Mucosa of rectum (tissue), 2 donors: ENCODE measurements at regions not wholly inside any gene's neighbourhood (a gene's known extent, or its start where the extent isn't known, plus 50 kb on each side); places are given as distances from the start of the nearest gene placed in this dataset.
"Not testable (repeated sequence)": the region's sequence is repeated elsewhere in the genome, so short reads cannot be mapped to it uniquely, and the experiment has no call there.

Experiments
- H3K27ac ChIP-seq, 2 donors: one replicate each; pipeline ENCODE4 v1.7.0; 2013; ENCODE audit warnings: inconsistent platforms in 2 of 2, low read depth in 2 of 2, low read length in 2 of 2
- H3K27me3 ChIP-seq, 2 donors: one replicate each; pipeline ENCODE4 v1.7.0; 2013; ENCODE audit warnings: low read length in 2 of 2; ENCODE audit not compliant: control insufficient read depth in 2 of 2, insufficient read depth in 2 of 2
- H3K36me3 ChIP-seq, 2 donors: one replicate each; pipeline ENCODE4 v1.7.0; 2013; ENCODE audit warnings: low read length in 2 of 2; ENCODE audit not compliant: control insufficient read depth in 2 of 2, insufficient read depth in 2 of 2
- H3K4me1 ChIP-seq, 2 donors: one replicate each; pipeline ENCODE4 v1.7.0; 2013; ENCODE audit warnings: low read length in 2 of 2, mild to moderate bottlenecking in 1 of 2; ENCODE audit not compliant: control insufficient read depth in 2 of 2, insufficient read depth in 2 of 2
- H3K4me3 ChIP-seq, 2 donors: one replicate each; pipeline ENCODE4 v1.7.0; 2013; ENCODE audit warnings: low read length in 2 of 2
- H3K9ac ChIP-seq, 2 donors: one replicate each; pipeline ENCODE4 v1.7.0; 2013; ENCODE audit warnings: low read length in 2 of 2, low read depth in 1 of 2, mild to moderate bottlenecking in 1 of 2
- H3K9me3 ChIP-seq, 2 donors: one replicate each; pipeline ENCODE4 v1.7.0; 2013; ENCODE audit warnings: low read length in 2 of 2; ENCODE audit not compliant: control insufficient read depth in 2 of 2
- donor health status: healthy.
- donor health status: Normal muscosa, but diverticular disease.

DNA sequence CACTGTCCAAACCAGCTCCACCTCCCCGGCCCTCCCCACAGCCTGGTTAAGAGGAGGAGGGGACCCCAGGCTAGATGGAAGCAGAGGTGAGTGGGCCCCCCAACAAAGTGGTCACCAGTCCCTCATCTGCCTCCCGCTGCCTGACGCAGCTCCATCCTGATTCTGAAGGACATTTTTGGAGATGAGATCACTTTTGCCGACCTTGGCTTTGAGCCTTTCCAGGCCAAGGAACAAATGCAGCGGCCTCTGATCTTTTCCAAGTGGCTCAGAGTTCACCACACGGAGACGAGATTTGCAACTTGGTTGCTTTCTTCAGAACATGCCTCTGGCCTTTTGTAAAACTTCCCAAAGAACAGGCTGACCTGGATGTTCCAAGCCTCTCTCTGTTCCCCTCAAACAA is 223.1 kb downstream of the NPHP4 start:
- peaks cover 3 to 4% of the 10 kb centered on the region in 2 donors for H3K27me3 ChIP-seq
- H3K27ac ChIP-seq = no peak overlapping the region
- H3K9ac ChIP-seq = no peak overlapping the region
- no peaks in the 10 kb centered on the region for H3K4me1 ChIP-seq
- H3K9me3 ChIP-seq = no peaks in the 10 kb centered on the region
- no peaks in the 10 kb centered on the region for H3K36me3 ChIP-seq
- H3K4me3 ChIP-seq = no peak overlapping the region

DNA sequence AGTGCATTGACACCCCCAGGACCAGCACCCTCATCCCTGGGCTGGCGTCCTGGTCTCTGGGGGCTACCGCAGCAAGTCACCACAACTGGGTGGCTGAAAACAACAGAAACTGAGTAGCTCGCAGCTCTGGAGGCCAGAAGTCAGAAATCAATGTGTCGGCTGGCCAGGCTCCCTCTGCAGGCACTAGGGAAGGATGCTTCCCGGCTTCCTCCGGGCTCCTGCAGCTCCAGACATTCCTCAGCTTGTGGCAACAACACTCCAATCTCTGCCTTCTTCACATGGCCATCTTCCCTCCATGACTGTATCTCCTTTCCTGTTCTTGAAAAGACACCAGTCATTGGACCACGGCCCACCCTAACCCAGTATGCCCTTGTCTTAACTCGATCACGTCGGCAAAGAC is 224.2 kb downstream of the NPHP4 start:
- no peaks in the 10 kb centered on the region for H3K9me3 ChIP-seq
- H3K9ac ChIP-seq = no peak overlapping the region
- no peak overlapping the region for H3K27ac ChIP-seq
- no peaks in the 10 kb centered on the region for H3K4me1 ChIP-seq
- H3K36me3 ChIP-seq = no peaks in the 10 kb centered on the region
- peaks cover 3 to 4% of the 10 kb centered on the region in 2 donors for H3K27me3 ChIP-seq
- no peak overlapping the region for H3K4me3 ChIP-seq

DNA sequence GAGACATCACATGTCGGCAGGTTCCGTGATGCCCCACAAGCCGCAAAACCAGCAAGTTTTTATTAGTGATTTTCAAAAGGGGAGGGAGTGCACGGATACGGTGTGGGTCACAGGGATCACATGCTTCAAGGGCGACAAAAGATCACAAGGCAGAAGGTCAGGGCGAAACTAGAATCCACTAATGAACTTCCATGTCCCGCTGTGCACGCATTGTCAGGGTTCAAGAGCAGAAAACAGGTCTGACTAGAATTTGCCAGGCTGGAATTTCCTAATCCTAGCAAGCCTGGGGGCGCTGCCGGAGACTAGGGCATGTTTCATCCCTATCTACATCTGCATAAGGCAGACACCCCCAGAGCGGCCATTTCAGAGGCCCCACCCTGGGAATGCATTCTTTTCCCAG is 225.2 kb downstream of the NPHP4 start:
- H3K27me3 ChIP-seq, H3K4me3 ChIP-seq, H3K36me3 ChIP-seq, H3K27ac ChIP-seq, H3K4me1 ChIP-seq, H3K9ac ChIP-seq, H3K9me3 ChIP-seq: not testable (repeated sequence)

DNA sequence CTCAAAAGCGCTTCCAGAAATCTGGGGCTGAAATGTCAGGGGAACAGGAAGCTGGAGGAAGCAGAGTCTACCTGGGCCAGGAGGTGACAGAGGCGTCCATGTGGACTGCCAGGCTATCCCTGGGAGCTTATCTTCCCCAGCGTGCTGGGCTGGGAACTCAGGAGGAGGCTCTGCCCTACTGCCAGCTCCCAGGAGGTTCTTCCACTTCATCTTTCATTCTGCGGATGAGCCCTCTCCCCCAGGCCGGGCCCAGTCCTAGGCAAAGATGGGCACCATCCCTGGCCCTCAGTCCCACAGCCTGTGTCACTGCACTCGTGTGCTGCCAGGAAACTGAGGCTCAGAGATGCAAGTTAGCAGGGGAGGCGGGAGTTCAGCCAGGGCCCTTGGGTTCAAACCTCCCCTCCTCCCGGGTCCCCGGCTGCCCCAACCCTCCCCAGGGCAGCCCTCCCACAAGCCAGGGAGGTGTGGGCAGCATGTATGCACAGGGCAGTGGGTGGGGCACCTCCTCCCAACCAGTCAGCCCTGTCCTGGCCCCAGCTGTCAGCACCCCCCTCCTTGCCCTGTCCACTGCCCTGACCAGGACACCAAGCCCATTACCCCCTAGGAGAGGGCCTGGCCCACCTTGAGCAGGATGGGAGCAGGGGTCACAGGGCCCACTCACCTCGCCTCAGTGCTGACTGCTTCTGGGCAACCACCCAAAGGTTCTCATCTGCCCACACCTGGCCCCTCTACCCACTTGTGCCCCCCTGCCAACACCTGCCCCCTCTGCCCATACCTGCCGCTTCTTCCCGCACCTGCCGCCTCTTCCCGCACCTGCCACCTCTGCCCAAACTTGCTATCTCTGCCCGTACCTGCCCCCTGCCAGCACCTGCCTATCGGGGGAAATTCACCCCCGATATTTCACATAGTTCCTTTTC is 226.0 kb downstream of the NPHP4 start:
- Histone ChIP-seq H3K36me3 (no peaks in the 10 kb centered on the region), H3K9ac (no peak overlapping the region), H3K4me3 (no peak overlapping the region), H3K9me3 (no peaks in the 10 kb centered on the region), H3K27ac (no peak overlapping the region), H3K4me1 (no peaks in the 10 kb centered on the region), H3K27me3 (peaks cover 3 to 4% of the 10 kb centered on the region in 2 donors)

DNA sequence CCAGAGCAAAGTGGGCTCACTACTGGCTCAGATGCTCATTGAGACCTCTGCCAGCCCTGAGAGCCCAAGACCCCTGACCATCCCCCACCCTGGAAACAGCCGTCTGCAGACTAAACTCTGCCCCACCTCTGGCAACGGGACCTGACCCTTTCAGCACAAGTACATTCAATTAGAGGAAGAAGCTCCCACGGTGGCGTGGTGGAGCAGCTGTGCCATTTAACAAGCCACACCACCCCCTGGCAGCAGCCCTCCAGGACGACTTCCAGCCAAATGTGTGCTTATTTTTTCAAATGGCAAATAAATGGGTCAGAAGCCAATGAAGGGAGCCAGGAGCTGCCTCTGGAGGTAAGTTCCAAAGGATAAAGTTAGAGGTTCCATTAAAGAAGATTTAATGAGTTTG is 226.7 kb downstream of the NPHP4 start:
- peaks cover 3 to 4% of the 10 kb centered on the region in 2 donors for H3K27me3 ChIP-seq

DNA sequence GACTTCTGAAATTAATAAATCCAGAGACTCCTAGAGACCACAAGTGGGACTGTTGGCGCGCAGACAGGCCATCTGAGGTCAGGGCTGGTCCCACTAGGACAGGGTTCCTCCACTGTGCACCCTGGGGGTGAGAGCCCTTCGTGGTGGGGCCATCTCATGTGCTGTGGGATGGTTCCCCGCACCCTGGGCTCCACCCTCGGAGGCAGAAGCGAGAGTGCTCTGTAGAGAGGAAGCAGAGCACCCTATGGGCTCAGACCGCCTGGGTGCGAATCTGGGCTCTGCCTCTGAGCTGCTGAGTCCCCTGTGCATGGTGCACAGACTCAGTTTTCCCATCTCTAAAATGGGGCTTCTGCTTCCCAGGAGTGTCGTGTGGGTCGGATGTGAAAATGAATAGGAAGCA is 227.3 kb downstream of the NPHP4 start:
- Histone ChIP-seq H3K36me3 (no peaks in the 10 kb centered on the region), H3K27ac (no peak overlapping the region), H3K27me3 (peaks cover 3 to 4% of the 10 kb centered on the region in 2 donors), H3K9ac (no peak overlapping the region), H3K4me3 (no peak overlapping the region), H3K9me3 (no peaks in the 10 kb centered on the region), H3K4me1 (no peaks in the 10 kb centered on the region)

More for the DNA sequence above, 226.7 kb downstream of the NPHP4 start:
- Histone ChIP-seq H3K4me1 (no peaks in the 10 kb centered on the region), H3K27ac (no peak overlapping the region), H3K9me3 (no peaks in the 10 kb centered on the region), H3K4me3 (no peak overlapping the region), H3K36me3 (no peaks in the 10 kb centered on the region), H3K9ac (no peak overlapping the region)

DNA sequence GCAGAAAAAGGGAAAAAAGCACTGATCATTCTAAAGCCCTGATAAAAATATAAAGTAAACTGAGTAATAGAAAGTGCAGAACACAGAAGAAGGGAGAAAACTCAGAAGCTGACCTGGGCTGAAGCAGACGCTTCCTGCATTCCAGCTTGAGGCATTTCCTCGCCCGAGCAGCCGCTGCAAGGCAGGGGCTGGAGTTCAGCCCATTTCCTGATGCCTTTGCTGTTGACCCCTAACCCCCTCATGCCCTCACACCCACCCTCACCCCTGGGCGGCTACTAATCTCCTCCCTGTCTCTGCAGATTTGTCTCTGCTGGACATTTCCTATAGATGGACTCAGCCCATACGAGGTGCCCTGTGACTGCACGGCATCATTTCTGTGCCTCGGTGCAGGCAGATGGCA is 227.8 kb downstream of the NPHP4 start:
- H3K4me3 ChIP-seq = no peak overlapping the region
- H3K9ac ChIP-seq = no peak overlapping the region
- H3K27ac ChIP-seq = no peak overlapping the region
- H3K36me3 ChIP-seq = no peaks in the 10 kb centered on the region
- H3K9me3 ChIP-seq = no peaks in the 10 kb centered on the region
- peaks cover 3 to 4% of the 10 kb centered on the region in 2 donors for H3K27me3 ChIP-seq
- no peaks in the 10 kb centered on the region for H3K4me1 ChIP-seq

DNA sequence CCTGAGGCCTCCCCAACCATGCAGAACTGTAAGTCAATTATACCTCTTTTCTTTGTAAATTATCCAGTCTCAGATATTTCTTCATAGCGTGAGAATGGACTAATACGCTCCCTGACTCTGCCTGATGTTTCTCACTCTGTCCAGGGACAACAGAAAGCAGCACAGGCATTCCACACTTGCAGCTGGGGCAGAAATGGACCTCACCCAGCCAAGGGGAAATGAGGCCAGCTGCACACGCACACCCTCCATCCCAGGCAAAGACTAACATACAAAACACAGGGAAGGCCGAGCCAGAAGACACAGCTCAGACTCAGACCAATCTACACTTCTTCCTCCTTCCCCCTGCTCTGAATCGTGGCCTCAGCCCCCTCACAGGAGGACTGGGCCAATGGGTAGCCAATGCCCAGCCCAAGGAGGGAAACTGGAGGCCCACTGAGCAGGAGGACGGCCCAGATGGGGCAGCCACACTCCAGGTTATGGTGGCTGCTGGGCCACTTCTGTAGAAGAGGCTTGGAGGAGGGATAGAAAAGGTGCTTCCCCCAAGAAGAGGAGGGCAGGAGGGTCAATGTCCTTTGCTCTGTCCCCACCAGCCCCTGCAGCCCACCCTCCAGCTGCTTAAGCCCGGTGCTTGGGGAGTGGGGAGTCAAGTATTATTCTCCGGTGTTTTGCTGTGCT is 228.4 kb downstream of the NPHP4 start:
- H3K27ac ChIP-seq = no peak overlapping the region
- H3K4me1 ChIP-seq = no peaks in the 10 kb centered on the region
- H3K27me3 ChIP-seq = peaks cover 3 to 4% of the 10 kb centered on the region in 2 donors
- no peak overlapping the region for H3K9ac ChIP-seq
- H3K36me3 ChIP-seq = no peaks in the 10 kb centered on the region
- H3K9me3 ChIP-seq = no peaks in the 10 kb centered on the region
- no peak overlapping the region for H3K4me3 ChIP-seq

DNA sequence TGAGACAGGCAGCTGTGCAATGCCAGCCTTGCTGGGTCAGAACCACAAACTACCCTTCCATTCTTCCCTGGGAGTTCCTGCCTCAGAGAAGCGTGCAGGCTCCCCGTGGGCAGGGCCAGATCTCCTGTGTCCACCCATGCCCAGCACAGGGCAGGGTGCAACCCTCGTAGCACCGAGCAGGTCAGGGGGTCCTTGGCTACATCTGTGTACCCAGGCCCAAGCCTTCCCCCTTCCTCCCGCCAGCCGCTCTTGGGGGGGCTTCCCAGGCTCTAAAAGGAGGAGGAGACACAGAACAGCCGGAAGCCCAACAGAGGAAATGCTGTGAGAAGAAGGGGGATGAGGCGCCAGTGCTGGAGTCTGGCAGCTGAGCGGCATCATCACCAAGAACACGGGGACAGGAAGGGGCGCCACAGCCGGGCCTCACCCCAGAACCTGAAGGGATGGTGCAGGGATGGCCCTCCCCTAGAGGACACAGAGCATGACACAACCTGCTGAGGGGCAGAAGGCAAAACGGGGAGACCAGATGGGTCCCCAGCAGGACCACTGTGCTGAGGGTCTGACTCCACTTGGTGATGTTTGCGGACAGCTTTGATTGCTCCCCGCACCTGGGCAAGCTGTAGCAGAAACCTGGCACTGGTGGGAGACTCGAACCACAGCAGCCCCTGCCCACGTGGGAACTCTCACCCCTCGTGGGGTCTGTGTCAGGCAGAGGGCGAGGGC is 233.2 kb downstream of the NPHP4 start:
- Histone ChIP-seq H3K27ac (no peak overlapping the region), H3K9ac (no peak overlapping the region), H3K4me1 (no peaks in the 10 kb centered on the region), H3K27me3 (no peaks in the 10 kb centered on the region), H3K9me3 (no peaks in the 10 kb centered on the region), H3K36me3 (no peaks in the 10 kb centered on the region), H3K4me3 (no peak overlapping the region)
